GM18858 (cell line): ENCODE measurements at regions not wholly inside any gene's neighbourhood (a gene's known extent, or its start where the extent isn't known, plus 50 kb on each side); places are given as distances from the start of the nearest gene placed in this dataset.

ENCODE experiments used
- ATAC-seq: cut with Tn5 transposase; IDR thresholded peaks from one replicate; pipeline ENCODE4 v1.9.1; 2021; ENCODE audit not compliant: unreplicated experiment

GRCh38 chrX:79645749-79646148 lies 278.6 kb upstream of the ITM2A start:
- ATAC-seq: no peak

- ATAC-seq: no peak
Observed at GRCh38 chrX:79631526-79631925, 264.4 kb upstream of the ITM2A start.

GRCh38 chrX:79630033-79631009 lies 263.2 kb upstream of the ITM2A start:
- peak; percentile 94 for ATAC-seq

GRCh38 chrX:79623098-79623762 lies 256.1 kb upstream of the ITM2A start:
- ATAC-seq: no peak

- ATAC-seq: no peak
Observed at GRCh38 chrX:79618280-79618679, 251.1 kb upstream of the ITM2A start.

- no peak for ATAC-seq
Observed at GRCh38 chrX:79604364-79604763, 237.2 kb upstream of the ITM2A start.

- no peak for ATAC-seq
Observed at GRCh38 chrX:79601341-79602131, 234.4 kb upstream of the ITM2A start.

GRCh38 chrX:79592259-79592658 lies 225.1 kb upstream of the ITM2A start:
- ATAC-seq: no peak

- ATAC-seq: no peak
Observed at GRCh38 chrX:79588233-79588632, 221.1 kb upstream of the ITM2A start.

- no peak for ATAC-seq
Observed at GRCh38 chrX:79573760-79574159, 206.6 kb upstream of the ITM2A start.

GRCh38 chrX:79572566-79572965 lies 205.4 kb upstream of the ITM2A start:
- ATAC-seq: no peak

- ATAC-seq: no peak
Observed at GRCh38 chrX:79570524-79571240, 203.5 kb upstream of the ITM2A start.

- no peak for ATAC-seq
Observed at GRCh38 chrX:79568309-79568708, 201.2 kb upstream of the ITM2A start.

- ATAC-seq: no peak
Observed at GRCh38 chrX:79564362-79564761, 197.2 kb upstream of the ITM2A start.

- ATAC-seq: no peak
Observed at GRCh38 chrX:79559290-79559689, 192.2 kb upstream of the ITM2A start.

GRCh38 chrX:79557212-79557611 lies 190.1 kb upstream of the ITM2A start:
- ATAC-seq: no peak

GRCh38 chrX:79556800-79557199 lies 189.7 kb upstream of the ITM2A start:
- ATAC-seq: no peak

- no peak for ATAC-seq
Observed at GRCh38 chrX:79530310-79531108, 163.4 kb upstream of the ITM2A start.

- ATAC-seq: peak; percentile 49
Observed at GRCh38 chrX:79524642-79525041, 157.5 kb upstream of the ITM2A start.

GRCh38 chrX:79515529-79515928 lies 148.4 kb upstream of the ITM2A start:
- ATAC-seq: no peak
